ENCODE measurements at regions not wholly inside any gene's neighbourhood (a gene's known extent, or its start where the extent isn't known, plus 50 kb on each side); places are given as distances from the start of the nearest gene placed in this dataset.
A peak's percentile ranks its signal among the peaks of the same experiment; 100 is the strongest.

DNA sequence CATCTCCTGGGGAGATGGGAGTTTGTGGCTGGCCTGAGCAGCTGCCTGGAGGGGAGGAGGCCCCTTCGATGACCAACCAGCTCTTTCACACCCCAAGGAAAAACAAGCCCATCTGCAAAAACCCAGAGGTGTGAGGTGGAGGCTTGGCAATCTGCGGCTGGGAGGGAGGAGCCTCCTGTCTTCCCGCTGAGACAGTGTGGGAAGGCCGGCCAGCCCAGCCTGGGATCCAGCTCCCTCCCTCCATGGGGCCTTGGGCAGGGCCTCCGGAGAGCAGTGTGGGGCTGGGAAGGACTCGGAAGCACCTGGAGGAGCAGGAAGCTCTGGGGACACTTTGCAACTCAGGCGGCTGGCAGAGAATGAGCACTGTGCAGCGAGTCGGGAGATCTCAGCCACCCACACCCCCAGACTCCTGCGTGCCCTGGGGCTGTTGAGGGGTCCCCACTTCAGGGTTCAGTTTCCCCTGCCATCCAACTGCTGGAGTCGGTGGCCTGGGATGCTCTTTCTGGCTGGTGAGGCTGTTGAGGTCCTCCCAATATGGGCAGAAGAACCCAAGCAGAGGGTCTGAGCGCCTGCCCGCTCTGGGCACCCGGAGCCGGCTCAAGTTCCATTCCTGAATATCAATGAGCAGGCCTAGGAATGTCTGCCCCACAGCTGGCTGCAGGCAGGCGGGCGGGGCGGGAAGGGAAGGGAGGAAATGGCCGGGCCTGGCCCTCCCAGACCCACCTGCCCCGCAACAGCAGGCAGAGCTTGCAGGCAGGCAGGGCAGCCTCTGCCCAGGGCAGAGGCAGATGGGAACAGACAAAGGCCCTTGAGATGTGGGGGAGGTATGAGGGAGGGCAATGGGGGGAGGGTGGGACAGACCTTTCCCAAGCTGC, 101.1 kb downstream of the FGF18 start:
- peak in 1 of 2 donors; percentile 30 for DNase-seq

GRCh38 chr5:171521219-171521633, 101.8 kb downstream of the FGF18 start:
- WGBS, 2 donors: 42 to 74% methylated on average over 1 of the region's 1 CpG
- Histone ChIP-seq H3K9me3 (no peaks in the 10 kb centered on the region), H3K4me3 (no peak overlapping the region), H3K27ac (peak overlapping the region in 3 of 10 donors; percentile 15 to 36 (median 36)), H3K27me3 (no peaks in the 10 kb centered on the region), H3K4me1 (peaks cover 5 to 34% (median 30%) of the 10 kb centered on the region in 9 donors), H3K36me3 (no peaks in the 10 kb centered on the region)
- DNase-seq (no peak), ATAC-seq (peak in 7 of 8 donors; percentile 10 to 71 (median 23))
- no peak for TF ChIP-seq CTCF (IDR thresholded peaks at IDR 0.05)
- intact Hi-C loops (cut with DNase I): no loop called here

More for the DNA sequence above, 101.1 kb downstream of the FGF18 start:
- no peak for TF ChIP-seq CTCF (IDR thresholded peaks at IDR 0.05)
- Histone ChIP-seq H3K36me3 (no peaks in the 10 kb centered on the region), H3K4me3 (no peak overlapping the region), H3K27ac (peak overlapping the region in 3 of 10 donors; percentile 15 to 36 (median 36)), H3K27me3 (no peaks in the 10 kb centered on the region), H3K4me1 (peaks cover 5 to 34% (median 30%) of the 10 kb centered on the region in 9 donors), H3K9me3 (no peaks in the 10 kb centered on the region)
- WGBS, 2 donors: 63 to 66% methylated on average over 20 of the region's 20 CpGs
- intact Hi-C loops (cut with DNase I): no loop called here
- ATAC-seq: peak; percentile 41 to 79 (median 62)

DNA sequence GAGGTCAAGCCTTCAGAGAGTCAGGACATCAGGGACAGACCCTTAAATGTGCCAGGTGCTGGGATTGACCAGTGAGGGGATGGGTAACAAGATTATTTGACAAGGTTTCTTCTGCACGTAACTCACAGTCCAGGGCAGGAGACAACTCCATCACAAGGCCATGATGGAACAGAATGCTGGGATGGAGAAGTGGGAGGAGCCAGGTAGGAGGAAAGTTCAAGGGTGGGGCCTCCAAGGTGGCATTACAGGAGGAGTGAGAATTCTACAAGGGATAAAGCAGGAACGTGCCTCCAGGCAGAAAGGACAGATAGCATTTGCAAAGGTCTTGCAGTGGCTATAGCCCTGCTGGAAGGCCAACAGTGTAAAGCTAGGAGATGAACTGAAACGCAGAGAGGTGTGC, 102.2 kb downstream of the FGF18 start:
- Histone ChIP-seq H3K27ac (peak overlapping the region in 2 of 10 donors; percentile 15 to 36), H3K4me1 (peaks cover 5 to 34% (median 30%) of the 10 kb centered on the region in 9 donors), H3K4me3 (no peak overlapping the region), H3K9me3 (no peaks in the 10 kb centered on the region), H3K36me3 (no peaks in the 10 kb centered on the region), H3K27me3 (no peaks in the 10 kb centered on the region)
- DNase-seq (no peak), ATAC-seq (no peak)
- no peak for TF ChIP-seq CTCF (IDR thresholded peaks at IDR 0.05)
- intact Hi-C loops (cut with DNase I): no loop called here
- 66 to 94% methylated on average over 3 of the region's 3 CpGs for WGBS, 2 donors

DNA sequence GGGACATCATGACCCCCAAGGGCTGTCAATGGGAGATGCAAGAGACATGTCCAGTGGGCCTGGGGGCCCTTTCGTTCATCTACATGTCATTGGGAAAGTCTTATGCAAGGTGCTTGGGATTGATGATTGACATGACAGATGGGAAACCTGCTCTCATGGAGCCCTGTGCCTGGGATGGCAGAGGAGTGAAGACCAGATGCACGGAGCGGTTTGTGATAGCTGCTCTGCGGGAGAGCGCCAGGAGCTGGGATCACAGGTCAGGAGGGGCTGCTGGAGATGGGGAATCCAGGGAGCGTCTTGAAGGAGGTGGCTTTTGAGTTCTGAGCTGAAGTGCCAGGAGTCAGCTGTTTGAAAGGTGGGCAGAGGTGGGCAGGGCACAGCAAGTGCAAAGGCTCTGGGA, 104.3 kb downstream of the FGF18 start:
- intact Hi-C loops (cut with DNase I): no loop called here
- Histone ChIP-seq H3K27me3 (no peaks in the 10 kb centered on the region), H3K9me3 (no peaks in the 10 kb centered on the region), H3K36me3 (no peaks in the 10 kb centered on the region), H3K4me3 (no peak overlapping the region), H3K4me1 (peaks cover 5 to 34% (median 30%) of the 10 kb centered on the region in 9 donors), H3K27ac (no peak overlapping the region)
- no peak for TF ChIP-seq CTCF (IDR thresholded peaks at IDR 0.05)
- ATAC-seq (no peak), DNase-seq (no peak)
- WGBS, 2 donors: 82 to 88% methylated on average over 6 of the region's 6 CpGs
